Upper lobe of right lung (tissue), 1 donor: ENCODE measurements at regions not wholly inside any gene's neighbourhood (a gene's known extent, or its start where the extent isn't known, plus 50 kb on each side); places are given as distances from the start of the nearest gene placed in this dataset.

Experiments
- ATAC-seq: fragments of 200-7000 bp; cut with Tn5 transposase; one replicate; pipeline ENCODE4 v1.9.1; 2020; ENCODE audit warnings: mild to moderate bottlenecking, moderate library complexity
- DNase-seq: peaks from one replicate; pipeline ENCODE4 v3.0.0-alpha.2; 2020
- H3K27ac ChIP-seq: fragments of 200-600 bp; one replicate; pipeline ENCODE4 v1.8.0; 2022
- H3K27me3 ChIP-seq: fragments of 200-600 bp; one replicate; pipeline ENCODE4 v1.8.0; 2022; ENCODE audit warnings: mild to moderate bottlenecking
- H3K36me3 ChIP-seq: fragments of 200-600 bp; one replicate; pipeline ENCODE4 v1.8.0; 2022
- H3K4me1 ChIP-seq: fragments of 200-600 bp; one replicate; pipeline ENCODE4 v1.8.0; 2022
- H3K4me3 ChIP-seq: fragments of 200-600 bp; one replicate; pipeline ENCODE4 v1.8.0; 2022; ENCODE audit warnings: mild to moderate bottlenecking
- H3K9me3 ChIP-seq: fragments of 200-600 bp; one replicate; pipeline ENCODE4 v1.8.0; 2022
- intact Hi-C: fragments of 100-400 bp; cut with DNase I; formaldehyde crosslinking; loops from one replicate; pipeline ENCODE4 v1.11.0; 2022
- TF ChIP-seq, protein P1 (sequence below): fragments of 200-600 bp; IDR thresholded peaks from one replicate; pipeline ENCODE4 v1.8.0; 2022; ENCODE audit warnings: antibody characterized with exemption
- donor health status: DM: no; HTN: yes; CAD: no; lungs with severe emphysema.

DNA sequence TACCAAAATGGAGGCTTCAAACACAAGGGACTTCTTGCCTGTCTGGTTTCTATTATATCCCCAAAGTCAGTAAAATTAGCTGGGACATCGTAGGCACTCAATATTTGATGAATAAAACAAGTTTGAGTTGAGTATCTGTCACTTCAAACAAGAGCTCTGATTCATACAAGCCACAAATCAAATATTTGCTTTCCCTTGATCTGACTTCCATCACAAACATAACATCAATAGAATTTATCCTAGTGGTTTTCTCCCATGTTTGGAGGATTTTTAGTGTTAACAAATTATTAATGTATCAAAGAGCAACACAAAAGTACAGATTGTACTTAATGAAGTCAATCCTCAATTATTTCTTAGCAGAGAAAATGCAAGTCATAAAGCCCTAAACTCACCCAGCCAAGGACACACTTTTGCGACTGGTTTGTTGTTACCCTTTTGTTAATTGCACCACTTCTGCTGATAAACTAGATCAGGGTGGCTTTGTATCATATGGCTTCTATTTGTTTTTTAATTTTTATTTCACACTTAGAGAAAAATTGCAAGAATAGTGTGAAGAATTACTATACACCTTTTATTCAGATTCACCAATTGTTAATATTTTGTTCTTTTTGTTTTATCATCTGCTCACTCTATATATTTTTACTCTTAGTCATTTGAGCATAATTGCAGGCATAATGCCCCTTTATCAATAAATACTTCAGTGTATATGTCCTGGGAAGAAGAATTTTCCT lies 117.4 kb upstream of the PRDM1 start:
- H3K27ac ChIP-seq: no peak overlapping the region
- no peaks in the 10 kb centered on the region for H3K36me3 ChIP-seq
- no peak for DNase-seq
- no peak overlapping the region for H3K4me3 ChIP-seq
- intact Hi-C loops: no loop called here
- ATAC-seq: no peak
- H3K4me1 ChIP-seq: no peaks in the 10 kb centered on the region
- TF ChIP-seq, protein P1, sequence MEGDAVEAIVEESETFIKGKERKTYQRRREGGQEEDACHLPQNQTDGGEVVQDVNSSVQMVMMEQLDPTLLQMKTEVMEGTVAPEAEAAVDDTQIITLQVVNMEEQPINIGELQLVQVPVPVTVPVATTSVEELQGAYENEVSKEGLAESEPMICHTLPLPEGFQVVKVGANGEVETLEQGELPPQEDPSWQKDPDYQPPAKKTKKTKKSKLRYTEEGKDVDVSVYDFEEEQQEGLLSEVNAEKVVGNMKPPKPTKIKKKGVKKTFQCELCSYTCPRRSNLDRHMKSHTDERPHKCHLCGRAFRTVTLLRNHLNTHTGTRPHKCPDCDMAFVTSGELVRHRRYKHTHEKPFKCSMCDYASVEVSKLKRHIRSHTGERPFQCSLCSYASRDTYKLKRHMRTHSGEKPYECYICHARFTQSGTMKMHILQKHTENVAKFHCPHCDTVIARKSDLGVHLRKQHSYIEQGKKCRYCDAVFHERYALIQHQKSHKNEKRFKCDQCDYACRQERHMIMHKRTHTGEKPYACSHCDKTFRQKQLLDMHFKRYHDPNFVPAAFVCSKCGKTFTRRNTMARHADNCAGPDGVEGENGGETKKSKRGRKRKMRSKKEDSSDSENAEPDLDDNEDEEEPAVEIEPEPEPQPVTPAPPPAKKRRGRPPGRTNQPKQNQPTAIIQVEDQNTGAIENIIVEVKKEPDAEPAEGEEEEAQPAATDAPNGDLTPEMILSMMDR: no peak
- H3K27me3 ChIP-seq: no peaks in the 10 kb centered on the region
- H3K9me3 ChIP-seq: no peaks in the 10 kb centered on the region

DNA sequence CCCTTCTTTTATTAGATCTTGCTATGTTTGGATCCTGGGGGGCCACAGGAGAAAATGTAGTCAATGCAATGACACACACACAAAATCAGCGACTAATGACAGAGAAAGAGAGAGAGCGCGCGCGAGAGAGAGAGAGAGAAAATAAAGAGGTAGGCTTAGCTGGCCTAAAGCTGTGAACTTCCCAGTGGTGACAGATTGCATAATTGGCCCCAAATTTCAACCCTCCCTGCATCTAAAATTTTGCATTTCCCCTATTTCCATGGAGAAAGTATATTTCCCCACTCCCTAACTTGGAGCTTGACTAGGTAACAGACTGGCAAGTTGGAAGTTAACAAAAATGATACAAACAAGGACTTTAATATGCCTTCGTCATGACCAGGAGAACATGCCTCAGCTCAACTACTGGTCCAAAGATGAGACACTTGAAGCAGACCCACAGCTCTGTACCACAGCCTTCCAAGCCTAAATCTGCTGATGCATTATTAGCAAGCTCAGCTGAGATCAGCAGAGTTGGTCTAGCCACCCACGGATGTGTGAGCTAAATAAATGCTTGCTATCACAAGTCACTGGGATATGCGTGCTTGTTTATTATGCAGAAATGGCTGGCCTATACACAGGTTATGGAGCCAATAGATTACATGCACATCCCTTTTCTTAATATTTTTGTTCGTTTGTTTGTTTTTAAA lies 118.1 kb upstream of the PRDM1 start:
- no peak for DNase-seq
- no peaks in the 10 kb centered on the region for H3K36me3 ChIP-seq
- TF ChIP-seq, protein P1: no peak
- no peaks in the 10 kb centered on the region for H3K27me3 ChIP-seq
- H3K27ac ChIP-seq: no peak overlapping the region
- no peak for ATAC-seq
- H3K4me1 ChIP-seq: no peaks in the 10 kb centered on the region
- intact Hi-C loops: no loop called here
- H3K9me3 ChIP-seq: no peaks in the 10 kb centered on the region
- H3K4me3 ChIP-seq: no peak overlapping the region

DNA sequence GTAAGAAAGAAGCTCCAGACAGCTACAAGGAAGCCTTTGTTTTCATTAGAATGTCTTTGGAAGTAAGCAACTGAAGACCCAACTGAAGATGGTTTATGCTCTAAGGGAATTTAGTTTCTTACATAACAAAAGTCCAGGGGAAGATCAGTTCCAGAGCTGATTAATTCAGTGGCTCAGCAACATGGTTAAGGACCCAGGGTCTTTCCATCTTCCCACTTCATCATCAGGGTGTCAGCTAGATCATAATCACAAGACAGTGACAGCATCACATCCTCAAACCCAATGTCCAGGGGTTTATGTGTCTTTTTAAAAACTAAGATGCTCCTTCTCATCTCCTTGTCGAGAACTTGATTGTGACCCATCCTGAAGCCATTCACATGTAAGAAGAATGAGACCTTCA lies 119.7 kb upstream of the PRDM1 start:
- H3K36me3 ChIP-seq: no peaks in the 10 kb centered on the region
- no peaks in the 10 kb centered on the region for H3K4me1 ChIP-seq
- intact Hi-C loops: no loop called here
- no peaks in the 10 kb centered on the region for H3K9me3 ChIP-seq
- no peak for DNase-seq
- TF ChIP-seq, protein P1: no peak
- H3K27ac ChIP-seq: no peak overlapping the region
- no peak overlapping the region for H3K4me3 ChIP-seq
- no peaks in the 10 kb centered on the region for H3K27me3 ChIP-seq
- no peak for ATAC-seq

DNA sequence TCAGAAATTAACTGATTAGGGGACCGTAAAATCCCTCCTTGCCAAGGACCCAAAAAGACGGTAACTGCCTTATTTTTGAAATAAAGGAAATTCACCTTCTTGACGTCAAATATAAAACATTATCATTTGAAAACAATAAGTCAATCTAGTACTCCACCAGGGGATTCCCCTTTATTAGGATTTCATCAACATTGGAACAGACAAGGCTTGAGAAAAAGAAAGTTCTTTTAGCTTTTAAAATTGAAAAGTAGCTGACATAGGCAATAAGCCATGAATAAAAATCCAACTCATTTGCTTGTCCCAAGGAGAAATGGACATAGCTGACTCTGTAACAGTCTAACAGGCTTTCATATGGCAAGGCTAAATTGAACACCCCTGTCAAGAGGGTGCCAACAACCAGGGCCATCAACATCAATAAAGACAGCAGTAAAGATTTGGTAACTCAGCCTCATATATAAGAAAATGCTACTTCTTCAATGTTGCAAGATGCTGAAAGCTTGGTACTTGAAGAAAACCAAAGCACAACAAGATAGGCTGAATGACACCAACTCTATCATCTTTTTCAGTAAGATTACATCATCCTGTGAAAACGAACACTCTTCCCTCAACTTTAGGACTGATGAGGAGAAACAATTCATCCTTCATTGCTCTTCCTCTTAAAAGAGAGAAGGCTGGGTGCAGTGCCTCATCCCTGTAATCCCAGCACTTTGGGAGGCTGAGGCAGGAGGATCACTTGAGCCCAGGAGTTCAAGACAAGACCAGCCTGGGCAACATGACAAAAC lies 121.0 kb upstream of the PRDM1 start:
- H3K36me3 ChIP-seq: no peaks in the 10 kb centered on the region
- intact Hi-C loops: no loop called here
- H3K9me3 ChIP-seq: no peaks in the 10 kb centered on the region
- H3K27me3 ChIP-seq: no peaks in the 10 kb centered on the region
- DNase-seq (no peak), ATAC-seq (no peak)
- TF ChIP-seq, protein P1: no peak
- no peak overlapping the region for H3K4me3 ChIP-seq
- H3K27ac ChIP-seq: no peak overlapping the region
- no peaks in the 10 kb centered on the region for H3K4me1 ChIP-seq

DNA sequence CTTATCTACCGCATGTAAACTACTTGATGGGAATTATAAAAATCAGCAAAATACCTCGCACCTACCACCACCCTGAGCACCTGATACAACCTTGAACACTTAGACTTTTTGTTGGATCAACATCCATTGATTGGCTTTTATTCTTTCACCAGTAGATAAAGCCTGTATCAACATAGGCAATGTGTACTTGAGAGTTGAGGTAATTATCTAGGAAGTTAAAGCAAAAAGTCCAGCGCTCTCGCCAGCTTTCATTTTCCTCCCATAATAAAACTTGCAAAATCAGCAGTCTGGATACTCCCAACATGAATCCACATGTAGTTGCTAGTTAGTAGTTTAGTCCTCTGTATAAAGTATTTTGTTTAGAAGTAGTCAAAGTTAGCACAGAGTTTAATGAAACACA lies 132.0 kb upstream of the PRDM1 start:
- H3K4me1 ChIP-seq: no peaks in the 10 kb centered on the region
- H3K36me3 ChIP-seq: no peaks in the 10 kb centered on the region
- no peak for DNase-seq
- H3K9me3 ChIP-seq: no peaks in the 10 kb centered on the region
- intact Hi-C loops: no loop called here
- H3K27ac ChIP-seq: no peak overlapping the region
- no peak overlapping the region for H3K4me3 ChIP-seq
- no peaks in the 10 kb centered on the region for H3K27me3 ChIP-seq
- TF ChIP-seq, protein P1: no peak
- no peak for ATAC-seq
